GM21381 (cell line): ENCODE measurements at regions not wholly inside any gene's neighbourhood (a gene's known extent, or its start where the extent isn't known, plus 50 kb on each side); places are given as distances from the start of the nearest gene placed in this dataset.
"Not testable (repeated sequence)": the region's sequence is repeated elsewhere in the genome, so short reads cannot be mapped to it uniquely, and the experiment has no call there.

Source experiments
- ATAC-seq: cut with Tn5 transposase; IDR thresholded peaks from one replicate; pipeline ENCODE4 v1.9.1; 2021; ENCODE audit warnings: mild to moderate bottlenecking, moderate library complexity; ENCODE audit not compliant: unreplicated experiment

- ATAC-seq = no peak
Measured at GRCh38 chr14:97946641-97947040, 1149.5 kb downstream of the VRK1 start.

DNA sequence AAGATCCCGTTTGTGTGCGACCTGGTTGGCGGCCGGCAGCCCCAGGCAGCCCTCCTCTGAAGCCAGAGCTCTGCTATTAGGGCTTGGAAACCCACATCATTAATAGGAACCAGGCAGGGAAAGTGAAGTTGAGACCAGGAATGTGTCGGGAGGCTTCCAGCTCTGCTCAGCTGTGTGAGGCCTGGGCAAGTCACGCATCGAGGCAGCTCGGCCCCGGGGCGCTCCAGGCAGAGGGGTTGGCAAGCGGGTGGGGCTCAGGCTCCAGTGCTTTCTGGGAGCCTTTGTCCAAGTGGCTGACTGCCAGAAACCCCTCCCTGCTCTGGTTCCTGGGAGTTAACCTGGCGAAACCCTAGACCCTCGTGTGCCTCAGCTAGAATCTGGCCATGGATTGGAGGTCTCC, 1151.7 kb downstream of the VRK1 start:
- ATAC-seq = no peak

GRCh38 chr14:97956581-97957340, 1159.6 kb downstream of the VRK1 start:
- ATAC-seq = no peak

DNA sequence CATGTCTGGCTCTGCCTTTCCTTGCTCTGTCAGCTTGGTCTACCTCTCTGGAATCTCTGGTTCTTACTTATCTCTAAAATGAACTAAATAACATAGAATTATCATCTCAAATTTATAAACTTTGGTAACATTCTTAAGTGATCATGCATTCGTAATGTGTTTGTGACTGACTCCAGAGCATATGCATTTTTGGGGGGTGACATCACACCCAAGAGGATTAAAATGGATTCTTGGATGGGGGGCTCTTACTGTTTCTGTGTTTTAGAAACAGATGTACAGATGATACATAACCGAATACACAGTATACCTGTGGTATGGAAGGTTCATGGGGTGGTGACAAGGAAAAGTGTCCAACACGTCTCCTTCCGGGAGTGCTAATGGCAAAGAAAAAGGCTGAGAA, 1162.1 kb downstream of the VRK1 start:
- ATAC-seq = no peak

DNA sequence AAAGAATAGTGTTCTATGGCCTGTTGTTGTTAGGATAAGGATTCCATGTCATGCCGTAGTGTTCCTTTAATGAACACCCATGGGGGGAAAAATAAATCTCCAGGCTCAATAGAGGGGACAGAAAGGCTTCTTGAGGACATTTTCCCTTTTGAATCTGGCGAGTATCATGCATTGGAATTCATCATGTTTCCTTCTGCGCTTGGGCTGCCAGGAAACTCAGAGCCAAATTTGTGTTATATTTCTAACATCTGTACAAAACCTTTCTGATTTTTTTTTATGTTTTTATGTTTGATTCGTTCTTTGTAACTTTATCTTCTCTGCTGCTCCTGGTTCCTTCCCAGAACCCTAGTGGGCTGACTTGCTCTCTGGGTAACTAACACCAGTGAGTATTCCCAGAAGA, 1163.3 kb downstream of the VRK1 start:
- ATAC-seq = no peak

DNA sequence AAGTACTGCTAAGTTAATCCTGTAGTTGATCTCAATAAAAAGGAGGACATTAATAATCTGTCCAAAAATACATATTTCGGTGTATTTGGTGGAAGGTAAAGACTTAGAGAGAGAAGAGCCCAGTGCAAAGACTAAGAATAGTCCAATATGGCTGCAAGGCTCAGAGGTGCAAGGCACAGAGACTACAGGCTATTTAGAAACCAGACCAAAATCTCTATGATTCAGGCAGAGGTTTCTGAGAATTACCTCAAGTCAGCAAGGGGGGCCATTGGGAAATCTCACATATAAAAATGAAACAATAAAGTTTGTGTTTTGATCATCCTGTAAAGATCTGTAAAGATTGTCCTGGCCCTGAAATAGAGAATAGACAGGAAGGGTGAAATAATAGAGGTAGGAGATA, 1173.0 kb downstream of the VRK1 start:
- ATAC-seq = no peak

GRCh38 chr14:97975216-97975615, 1178.0 kb downstream of the VRK1 start:
- ATAC-seq = no peak

DNA sequence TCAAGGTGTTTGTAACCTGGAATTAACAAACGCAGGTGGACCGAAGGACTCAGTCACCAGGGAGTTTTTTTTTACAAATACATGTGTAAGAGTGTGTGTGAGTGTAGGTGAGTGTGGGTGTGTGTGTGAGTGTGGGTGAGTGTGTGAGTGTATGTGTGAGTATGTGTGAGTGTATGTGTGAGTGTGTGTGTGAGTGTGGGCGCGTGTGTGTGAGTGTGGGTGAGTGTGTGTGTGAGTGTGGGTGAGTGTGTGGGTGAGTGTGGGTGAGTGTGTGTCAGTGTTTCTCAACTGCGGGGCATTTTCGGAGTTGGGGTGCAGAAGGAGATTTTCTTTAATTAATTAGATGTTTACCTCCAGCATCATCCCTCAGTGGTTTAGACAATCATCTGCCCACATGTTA, 1178.8 kb downstream of the VRK1 start:
- no peak for ATAC-seq

- no peak for ATAC-seq
Measured at GRCh38 chr14:97976861-97977260, 1179.7 kb downstream of the VRK1 start.

GRCh38 chr14:97977651-97978261, 1180.6 kb downstream of the VRK1 start:
- no peak for ATAC-seq

DNA sequence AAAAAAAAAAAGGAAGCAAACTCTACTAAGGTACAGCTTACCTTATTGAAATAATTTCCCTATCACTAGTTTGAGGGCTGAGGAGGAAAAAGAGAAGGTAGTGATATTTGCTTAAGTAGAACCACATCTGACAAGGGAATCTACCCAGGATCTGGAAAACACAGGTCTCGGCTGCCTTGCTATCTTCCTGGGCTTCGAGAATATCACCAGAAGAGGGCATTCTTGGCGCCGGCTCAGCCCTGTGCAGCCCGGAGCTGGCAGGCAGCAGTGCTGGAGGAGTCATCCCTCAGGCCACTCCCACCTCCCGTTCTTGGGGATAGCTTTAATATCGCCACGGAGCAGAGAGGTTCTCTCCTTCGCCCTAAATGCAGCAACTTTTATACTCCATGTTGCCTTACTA, 1181.2 kb downstream of the VRK1 start:
- no peak for ATAC-seq

- no peak for ATAC-seq
Measured at GRCh38 chr14:97993508-97994019, 1196.4 kb downstream of the VRK1 start.

- no peak for ATAC-seq
Measured at GRCh38 chr14:97994020-97994531, 1196.9 kb downstream of the VRK1 start.

- ATAC-seq = no peak
Measured at GRCh38 chr14:97995038-97995437, 1197.9 kb downstream of the VRK1 start.

GRCh38 chr14:97995531-97995930, 1198.3 kb downstream of the VRK1 start:
- ATAC-seq = no peak

DNA sequence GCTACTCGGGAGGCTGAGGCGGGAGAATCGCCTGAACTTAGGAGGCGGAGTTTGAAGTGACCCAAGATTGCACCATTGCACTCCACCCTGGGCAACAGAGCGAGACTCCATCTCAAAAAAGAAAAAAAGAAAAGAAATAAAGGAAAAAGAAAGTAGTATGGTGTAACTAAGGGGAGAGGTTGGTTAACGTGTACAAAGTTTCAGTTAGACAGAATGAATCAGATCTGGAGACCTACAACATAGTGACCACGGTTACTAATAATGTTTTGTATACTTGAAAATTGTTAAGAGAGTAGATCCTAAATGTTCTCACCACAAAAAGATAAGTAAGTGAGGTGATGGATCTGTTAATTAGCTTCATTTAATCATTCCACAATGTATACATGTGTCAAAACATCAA, 1208.8 kb downstream of the VRK1 start:
- ATAC-seq = no peak

- ATAC-seq = no peak
Measured at GRCh38 chr14:98008381-98009113, 1211.4 kb downstream of the VRK1 start.

DNA sequence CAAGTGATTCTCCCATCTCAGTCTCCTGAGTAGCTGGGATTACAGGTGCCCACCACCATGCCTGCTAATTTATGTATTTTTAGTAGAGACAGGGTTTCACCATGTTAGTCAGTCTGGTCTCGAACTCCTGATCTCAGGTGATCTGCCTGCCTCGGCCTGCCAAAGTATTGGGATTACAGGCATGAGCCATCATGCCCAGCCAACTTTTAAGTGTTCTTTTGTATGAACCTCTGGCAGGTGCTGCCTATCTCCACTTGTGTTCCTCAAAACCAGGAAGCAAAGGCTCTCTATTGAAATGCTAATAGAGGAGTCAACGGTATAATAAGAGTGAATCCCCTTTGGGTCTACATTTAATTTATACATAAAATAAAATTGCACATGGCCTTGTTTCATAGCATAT, 1212.0 kb downstream of the VRK1 start:
- not testable (repeated sequence) for ATAC-seq

DNA sequence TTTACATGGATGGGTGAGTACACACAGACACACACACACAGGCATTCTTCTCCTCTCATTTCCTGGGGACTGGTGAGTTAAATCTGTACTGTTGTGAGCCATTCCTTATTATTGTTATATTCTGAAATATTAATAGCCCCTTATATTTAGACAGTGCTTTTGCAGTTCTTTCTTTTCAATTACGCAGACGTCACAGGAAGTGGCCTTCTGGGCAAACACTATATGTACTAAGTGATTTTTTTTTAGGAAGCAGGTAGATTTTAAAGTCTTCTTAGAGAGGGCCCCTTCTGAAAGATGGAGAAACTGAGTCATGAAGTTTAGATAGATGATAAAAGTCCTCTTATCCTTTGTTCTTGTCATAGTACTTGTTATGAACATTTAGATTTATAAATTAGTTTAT, 1213.6 kb downstream of the VRK1 start:
- no peak for ATAC-seq

- ATAC-seq = no peak
Measured at GRCh38 chr14:98014851-98015615, 1217.9 kb downstream of the VRK1 start.

- ATAC-seq = no peak
Measured at GRCh38 chr14:98015921-98016320, 1218.7 kb downstream of the VRK1 start.
